NCI-H1048 (cell line): ENCODE measurements at regions not wholly inside any gene's neighbourhood (a gene's known extent, or its start where the extent isn't known, plus 50 kb on each side); places are given as distances from the start of the nearest gene placed in this dataset.
"Not testable (repeated sequence)": the region's sequence is repeated elsewhere in the genome, so short reads cannot be mapped to it uniquely, and the experiment has no call there.

Source experiments
- DNase-seq: peaks from one replicate; lab custom pipeline; 2025; lab: John Stamatoyannopoulos, UW

DNA sequence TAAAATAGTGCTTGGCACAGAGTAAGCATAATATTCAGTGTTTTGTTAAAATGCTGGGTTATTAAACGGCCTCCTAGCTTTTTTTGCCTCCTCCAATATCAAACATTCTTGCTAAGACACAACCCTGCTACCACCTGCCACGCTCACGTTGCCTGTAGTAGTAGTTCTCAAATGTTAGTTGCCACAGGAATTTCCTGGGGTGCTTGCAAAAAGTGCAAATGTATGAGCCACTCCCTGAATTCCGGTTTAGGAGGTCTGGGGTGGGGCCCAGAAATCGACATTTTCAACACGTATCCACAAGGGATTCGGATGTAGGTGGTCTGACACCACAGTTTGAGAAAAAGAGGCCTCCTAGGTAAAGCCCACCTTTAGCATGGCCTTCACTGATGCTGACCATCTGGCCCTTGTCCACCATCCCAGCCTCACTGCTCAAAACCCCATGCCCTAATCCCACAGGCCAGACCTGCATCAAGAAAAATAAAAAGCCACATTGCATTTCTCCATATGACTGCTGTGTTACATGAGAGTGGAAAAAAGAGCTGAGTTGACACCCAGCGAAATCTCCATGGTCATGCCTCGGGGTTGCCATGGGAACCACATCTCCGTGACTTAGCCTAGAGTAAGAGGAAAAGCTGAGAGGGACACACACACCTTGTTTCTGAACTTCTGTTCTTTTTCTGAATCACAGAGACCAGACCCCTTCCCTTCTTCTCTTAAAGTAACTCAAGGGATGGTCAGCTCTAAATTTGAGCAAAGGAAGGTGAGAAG is 116.4 kb upstream of the HES1 start:
- DNase-seq: no peak

DNA sequence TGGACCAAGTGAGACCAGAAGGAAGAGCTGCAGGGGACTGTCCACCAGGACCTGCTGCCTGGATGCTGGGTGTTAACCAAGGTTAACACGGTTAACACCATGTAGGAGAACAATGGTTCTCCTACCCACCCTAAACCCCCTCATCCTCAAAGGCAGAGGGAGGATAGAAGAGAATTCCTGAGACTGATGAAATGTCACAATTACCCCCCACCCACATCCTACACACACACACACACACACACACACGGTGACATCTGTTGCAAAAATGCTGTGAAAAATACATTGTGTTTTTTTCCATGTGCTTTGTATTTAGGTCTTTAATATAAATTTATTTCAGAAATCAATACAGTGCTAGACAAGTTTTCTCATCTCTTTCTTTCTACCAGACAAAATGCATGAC is 113.9 kb upstream of the HES1 start:
- no peak for DNase-seq

DNA sequence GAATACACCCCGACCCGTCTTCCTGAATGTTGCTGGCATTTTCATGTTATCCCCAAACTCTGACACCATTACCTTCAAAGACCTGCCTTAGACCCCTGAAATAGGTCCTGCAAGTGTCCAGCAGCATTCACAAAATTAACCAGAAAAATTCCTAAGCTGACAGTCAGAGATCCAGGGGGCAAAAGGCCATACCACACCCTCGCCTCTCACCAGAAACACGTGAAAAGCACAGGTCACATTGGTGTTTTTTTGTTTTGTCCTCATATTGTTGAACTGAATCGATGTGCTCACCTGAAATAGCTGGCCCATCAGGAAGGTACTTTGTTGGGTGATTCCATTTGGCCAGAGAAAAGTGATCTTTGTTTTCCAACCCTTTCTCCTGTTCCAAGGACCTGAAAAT is 113.1 kb upstream of the HES1 start:
- DNase-seq: no peak

DNA sequence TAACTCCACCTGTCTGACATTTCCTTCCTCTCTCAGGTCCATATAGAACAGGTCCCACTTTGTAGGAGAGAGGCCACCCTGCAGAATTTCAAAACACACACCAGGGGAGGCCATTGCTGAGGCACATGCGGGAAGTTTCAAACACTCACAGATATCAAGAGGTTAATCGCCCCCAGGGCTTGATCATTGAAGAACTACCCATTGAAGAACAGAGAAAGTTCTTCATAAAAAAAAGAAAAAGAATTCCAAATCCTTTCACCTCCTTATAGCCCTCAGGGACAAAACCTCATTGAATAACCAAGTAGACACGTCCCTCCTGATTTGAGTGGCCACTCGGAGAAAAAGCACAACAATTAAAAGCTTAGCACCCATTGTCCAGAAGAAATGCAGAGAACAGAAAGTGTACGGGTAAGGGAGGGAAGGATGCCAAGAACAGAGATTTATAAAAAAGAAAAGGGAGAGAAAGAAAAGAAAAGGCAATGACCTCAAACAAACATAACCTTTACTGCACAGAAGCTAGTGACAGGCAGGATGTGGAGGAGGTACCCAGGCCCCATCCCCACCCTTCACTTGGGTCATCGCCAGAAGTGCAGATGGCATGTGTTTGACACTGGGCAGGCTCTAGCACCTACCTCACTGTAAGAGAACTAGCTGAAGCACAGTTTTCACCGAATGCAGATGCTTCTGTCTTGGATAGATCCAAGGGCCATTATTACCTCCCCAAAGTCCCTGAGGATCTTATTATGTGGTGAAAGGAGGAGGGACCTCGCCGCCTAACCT is 112.3 kb upstream of the HES1 start:
- no peak for DNase-seq

DNA sequence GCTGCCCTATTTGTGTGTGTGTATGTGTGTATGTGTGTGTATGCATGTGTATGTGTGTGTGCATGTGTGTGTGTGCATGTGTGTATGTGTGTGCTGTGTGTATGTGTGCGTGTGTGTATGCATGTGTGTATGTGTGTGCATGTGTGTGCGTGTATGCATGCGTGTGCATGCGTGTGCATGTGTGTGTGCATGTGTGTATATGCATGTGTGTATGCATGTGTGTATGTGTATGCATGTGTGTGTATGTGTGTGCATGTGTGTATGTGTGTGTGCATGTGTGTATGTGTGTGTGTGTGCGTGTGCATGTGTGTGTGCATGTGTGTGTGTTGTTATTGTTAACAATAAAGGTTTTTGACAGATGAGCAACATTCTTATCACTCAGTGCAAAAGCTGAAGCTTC is 110.8 kb upstream of the HES1 start:
- no peak for DNase-seq

DNA sequence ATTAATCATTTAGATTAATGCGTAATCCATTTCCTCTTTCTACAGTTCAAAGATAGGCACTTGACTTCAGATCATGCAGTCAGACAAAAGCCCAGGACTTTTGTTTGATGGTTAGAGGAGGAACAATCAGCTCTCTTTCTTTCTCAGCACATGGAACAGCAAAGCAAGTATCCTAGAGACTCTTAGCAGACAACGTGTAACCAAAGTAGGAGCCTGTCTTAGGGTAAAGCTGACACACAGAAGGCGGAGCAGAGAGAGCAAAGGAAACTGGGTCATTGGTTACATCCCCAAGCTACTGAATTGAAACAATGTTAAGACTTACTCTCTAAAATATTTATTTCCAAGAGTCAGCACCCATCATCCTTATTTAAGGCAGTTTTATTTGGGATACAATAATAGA is 110.0 kb upstream of the HES1 start:
- no peak for DNase-seq

DNA sequence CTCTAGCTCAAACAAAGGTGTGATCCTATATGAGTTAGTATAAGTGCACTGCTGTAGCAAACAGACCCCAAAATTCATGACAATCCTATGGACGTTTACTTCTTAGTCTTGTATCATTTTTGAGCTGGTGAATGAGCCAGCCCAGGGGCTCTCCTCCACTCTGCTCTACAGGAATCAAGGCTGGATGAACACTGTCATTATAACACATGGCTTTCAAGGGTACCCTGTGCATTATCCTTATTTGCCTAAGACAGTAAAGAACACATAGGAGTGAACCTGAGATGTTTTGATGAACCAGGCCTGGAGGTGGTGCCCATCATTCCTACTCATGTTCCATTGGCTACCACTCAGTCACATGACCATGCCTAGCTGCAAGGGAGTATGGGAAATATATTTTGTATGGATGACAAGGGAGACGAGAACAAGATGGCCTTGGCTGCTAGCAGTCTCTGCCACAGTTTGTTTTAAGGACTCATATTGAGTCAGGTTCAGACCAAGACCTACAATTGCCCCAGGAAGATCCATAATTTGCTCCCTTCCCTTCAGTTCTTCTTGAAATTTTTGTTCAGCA is 107.4 kb upstream of the HES1 start:
- DNase-seq: no peak

DNA sequence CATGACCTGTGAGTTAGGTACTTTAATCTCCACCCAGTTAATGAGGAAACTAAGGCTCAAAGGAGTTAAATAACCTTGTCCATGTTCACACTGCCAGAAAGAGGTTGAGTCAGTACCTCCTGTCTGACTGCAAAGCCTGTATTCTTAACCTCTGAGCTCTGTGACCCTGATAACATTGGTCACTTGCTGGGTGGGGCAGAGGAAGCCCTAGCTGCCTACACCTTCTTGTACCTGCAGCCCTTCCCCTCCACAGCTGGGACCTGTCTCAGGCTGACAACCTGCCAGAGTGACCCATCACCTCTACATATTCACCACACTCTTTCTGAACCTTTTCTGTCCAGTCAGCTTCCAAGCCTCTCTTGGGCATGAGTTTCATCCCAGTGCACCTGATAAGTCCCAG is 106.1 kb upstream of the HES1 start:
- no peak for DNase-seq

DNA sequence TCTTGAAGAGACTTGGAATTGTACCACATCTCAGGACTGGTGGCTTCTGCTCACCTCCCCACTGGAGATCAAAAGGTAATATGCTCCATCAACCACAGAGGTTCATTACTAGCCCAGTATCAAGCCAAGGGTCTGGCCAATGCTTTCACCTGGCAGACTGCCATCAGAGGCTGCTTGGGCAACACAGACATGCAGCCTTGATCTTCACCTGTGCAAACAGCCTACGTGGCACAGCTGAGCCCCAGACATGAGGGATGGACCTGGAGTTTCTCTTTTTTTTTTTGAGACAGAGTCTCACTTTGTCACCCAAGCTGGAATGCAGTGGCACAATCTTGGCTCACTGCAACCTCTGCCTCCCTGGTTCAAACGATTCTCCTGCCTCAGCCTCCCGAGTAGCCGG is 105.6 kb upstream of the HES1 start:
- DNase-seq: no peak

DNA sequence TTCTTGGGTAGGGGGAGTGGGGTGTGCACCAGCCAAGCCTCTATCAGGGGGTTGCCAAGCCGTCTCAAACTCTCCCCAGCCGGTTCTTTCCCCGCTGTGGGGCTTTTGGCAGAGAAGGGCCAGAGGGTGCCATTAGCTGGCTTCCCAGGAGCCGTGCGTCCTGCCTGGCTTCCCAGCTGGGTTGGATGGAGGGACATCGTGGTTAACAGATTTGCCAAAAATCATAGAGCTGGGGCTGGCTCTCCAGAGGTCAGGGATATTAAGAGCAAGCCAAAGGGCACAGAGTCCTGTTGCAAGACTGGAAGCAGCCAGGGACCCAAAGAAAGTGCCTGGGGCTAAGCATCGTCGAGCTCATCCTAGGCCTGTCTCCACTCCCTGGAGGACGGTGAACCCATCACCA is 104.6 kb upstream of the HES1 start:
- DNase-seq: no peak

DNA sequence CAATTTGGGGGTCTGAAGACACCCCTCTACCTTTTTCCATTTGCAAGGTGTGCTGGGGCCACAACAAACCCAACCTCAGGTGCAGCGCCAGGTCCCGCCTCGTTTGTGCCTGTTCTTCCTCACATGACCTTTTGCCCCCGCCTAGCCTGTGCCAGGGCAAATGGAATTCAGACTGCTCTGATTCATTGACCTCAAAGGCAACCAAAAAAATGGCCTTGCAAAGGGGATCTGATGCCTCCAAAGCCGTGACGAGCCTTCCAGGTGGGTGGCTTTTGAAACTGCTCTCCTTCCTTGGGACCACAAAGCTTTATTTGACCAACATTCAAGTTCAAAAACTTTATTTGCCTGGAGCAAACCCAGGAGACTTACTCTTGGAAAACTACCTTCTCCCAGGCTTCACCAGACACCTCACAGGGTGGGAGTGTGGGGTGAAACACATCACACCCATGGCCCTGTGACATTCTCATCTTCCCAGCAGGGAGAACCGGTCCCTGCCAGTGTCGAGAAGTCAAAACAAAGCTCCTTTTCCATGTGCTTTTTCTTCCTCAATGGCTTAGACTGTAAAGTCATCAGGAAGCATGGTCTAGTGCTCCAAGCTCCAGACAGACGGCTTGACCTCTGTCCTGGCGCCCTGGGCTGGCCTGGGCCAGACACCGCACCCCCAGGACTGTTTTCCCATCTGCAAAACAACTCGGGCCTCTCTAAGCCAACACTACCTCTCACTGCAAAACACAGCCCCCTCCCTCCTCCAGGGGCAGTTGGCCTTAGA is 103.9 kb upstream of the HES1 start:
- no peak for DNase-seq

DNA sequence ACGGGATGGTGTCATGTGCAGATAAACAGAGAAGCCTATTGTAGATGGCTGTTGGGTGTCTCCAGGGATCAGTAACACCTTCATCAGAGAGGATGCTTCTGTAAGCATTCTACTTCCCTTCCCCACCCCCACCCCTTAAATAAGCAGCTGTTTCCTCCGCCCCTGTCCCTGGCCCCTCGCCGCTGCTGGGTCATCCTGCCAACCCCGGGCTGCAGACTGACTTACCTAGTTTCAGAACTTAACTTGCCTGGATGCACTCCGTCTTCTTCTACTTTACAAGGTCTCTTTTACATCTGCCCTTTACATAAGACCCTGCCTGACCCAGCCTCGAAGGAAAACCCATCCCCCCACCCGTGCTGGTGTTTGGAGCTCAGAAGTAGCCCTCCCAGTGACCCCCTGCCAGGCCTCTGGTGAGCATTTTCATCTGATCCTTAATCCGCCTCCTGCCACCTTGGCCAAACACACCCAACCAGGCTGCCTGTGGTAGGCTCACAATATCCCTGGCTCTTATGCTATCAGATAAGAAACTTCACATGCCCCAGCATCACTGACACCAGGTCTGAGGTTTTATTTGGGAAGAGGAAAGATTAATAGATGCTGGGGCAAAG is 103.0 kb upstream of the HES1 start:
- DNase-seq: no peak

DNA sequence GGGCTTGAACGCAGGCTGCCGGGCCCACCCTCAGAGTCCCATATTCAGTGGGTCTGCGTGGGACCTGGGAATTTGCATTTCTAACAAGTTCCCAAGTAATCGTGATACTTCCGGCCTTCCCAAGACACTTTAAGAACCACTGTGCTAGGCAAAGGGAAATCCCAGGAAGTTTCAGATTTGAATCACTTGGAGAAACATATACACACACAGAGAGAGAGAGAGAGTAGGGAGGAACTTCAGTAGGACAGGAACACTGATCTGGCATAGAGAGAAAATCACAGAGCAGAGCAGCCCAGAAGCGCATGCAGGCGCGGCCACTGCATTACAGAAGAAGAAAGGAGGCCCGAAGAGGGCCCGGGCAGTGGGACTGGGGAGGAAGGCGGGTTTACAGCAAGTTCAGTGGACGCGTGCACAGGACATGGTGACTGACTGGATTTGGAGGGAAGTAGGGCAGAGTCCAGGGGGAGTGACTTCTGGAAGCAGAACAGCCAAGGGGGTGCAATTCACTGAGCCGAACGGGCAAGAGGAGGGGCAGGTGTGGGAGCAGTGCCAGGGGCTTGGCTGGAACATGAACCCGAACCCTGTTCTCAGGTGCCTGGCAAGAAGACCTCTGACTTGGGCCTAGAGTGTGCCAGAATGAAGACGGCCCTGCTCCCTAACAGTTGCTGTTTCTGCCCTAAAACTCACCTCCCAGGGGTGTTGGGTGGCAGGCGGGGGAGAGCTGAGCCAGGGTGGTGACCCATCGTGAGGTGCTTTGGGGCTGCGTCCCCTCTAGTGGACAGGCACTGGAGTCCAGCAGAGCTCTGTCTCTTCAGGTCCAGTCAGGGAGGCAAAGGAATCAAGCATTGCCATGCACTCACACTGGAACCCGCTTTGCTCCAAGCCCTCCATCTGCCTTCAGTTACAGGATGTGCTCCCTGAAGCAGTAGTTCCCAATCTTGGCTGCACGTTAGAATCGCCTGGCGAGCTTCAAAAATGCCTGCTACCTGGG is 101.3 kb upstream of the HES1 start:
- no peak for DNase-seq

DNA sequence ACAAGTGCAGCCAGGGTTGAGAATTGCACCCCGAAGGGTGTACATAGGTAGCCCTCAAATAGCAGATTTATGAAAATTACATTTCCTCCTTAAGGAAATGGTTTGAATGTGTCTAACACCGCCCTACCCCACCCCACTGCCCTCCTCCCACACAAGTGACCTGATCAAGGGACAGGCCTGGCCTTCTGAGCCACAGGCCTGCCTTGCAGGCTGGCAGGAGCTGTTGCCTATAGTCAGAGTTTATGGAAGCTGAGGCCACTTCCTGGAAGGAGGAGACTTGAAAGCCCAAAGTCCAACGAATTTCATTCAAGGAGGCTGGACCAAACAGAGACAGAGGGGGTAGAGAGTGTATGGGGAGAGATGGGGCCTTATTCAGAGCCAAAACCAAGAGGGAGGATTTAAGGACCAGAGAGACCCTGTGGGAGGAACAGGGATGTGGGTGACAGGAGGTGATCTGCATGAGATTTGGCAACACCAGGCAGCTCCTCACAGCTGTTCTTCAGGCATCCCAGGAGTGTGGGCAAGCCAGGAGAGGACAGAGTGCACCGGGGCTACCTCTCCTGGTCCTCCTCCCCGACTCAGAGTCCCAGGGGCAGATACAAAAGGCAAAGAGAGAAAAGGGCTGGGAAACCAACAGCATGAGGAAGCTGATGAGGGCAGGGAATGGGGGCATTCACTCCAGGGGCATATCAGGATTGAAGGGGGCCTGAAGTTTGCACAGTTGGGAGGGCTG is 100.4 kb upstream of the HES1 start:
- no peak for DNase-seq

DNA sequence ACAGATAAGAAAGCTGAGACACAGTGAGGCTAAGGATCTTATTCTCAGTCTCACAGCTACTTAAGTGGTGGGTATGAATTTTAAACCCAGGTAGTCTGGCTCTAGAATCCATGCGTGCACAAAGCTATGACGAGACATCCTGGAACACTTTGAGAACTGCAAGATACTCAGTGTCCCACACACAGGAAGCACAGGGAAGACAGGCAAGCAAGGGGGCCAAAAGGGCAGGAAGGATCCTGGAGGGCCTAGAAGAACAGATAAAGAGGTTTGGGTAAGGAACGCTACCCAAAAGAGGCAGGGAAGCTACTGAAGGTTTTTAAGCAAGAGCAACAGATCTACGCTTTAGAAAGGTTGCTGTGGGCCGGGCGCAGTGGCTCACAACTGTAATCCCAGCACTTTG is 99.1 kb upstream of the HES1 start:
- DNase-seq: no peak

DNA sequence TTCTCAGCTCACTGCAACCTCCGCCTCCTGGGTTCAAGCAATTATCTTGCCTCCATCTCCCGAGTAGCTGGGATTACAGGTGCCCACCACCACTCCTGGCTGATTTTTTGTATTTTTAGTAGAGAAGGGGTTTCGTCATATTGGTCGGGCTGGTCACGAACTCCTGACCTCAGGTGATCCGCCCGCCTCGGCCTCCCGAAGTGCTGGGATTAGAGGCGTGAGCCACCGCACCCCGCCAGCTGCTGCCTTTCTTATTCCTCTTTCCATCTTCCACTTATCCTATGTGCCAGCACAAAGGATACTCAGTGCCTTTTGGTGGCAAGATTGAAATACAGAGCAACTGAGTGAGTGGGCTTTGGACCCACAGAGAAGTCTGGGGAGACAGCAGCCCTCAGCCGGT is 97.6 kb upstream of the HES1 start:
- DNase-seq: not testable (repeated sequence)

DNA sequence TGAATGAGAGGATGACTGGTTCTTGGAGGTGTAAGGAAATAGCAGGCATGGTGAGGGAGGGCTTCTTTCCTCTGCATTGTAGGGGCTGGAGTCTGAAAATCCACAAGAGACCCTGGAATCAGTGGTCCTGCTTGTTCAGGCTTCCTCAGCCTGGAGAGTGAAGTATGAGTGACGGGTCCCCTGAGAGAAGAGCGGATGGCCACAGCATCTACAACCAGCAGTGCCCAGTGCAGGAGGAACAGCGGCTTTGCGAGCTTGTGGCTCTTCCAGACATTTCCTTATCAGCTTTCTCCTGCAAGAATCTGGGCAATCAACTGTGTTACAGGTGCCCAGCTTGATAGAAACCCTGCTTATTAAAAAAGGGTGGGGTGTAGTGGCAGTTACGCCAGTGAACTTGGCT is 97.0 kb upstream of the HES1 start:
- DNase-seq: no peak

DNA sequence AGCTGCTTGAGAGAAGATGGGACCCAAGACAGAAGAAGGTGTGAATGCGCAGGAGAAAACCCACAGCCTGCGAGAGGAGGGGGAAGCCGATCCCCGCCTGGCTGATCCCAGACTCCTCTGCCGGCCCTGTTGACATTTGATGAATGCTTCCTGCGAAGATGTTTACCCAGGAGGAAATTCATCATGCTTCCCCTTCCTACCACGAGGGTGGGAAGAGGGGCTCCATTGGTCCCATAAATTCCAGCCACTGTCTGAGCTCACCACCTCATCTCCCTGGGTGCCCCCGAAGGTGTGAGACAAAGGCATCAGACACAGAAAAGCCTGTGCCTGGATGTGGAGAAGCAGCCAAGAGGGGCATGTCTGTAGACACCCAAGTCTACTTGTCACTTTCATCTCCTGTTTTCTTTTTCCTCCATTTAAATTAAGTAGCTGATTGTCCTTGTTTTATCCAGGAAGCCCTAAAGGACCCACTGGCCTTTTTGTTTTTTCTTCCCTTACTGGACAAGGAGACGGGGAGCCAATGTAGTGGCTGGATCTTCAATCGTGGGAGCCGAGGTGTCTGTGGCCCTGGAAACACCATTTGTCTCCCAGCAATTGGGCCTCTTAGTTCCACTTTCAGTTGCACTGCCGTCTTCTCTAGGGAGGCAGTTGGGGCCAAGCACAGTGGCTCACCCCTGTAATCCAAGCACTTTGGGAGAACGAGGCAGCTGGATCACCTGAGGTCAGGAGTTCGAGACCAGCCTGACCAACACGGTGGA is 95.3 kb upstream of the HES1 start:
- no peak for DNase-seq

DNA sequence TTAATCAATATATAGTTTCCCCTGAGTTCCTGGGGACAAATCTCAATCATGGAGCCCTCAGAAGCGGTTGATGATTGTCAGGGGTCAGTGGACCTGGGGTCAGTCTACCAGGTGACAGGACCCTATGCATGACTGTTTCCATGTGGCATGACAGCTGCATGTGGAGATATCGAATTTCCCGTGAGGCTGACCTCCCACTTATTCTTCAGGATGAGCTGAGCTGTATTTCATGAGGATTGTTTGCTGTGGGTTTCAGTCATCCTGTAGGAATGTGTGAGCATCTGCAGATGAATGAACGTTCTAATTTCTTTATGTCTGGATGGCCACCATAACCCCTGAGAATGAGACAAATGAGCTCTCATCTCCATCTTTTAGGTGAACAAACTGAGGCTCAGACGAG is 93.0 kb upstream of the HES1 start:
- no peak for DNase-seq

DNA sequence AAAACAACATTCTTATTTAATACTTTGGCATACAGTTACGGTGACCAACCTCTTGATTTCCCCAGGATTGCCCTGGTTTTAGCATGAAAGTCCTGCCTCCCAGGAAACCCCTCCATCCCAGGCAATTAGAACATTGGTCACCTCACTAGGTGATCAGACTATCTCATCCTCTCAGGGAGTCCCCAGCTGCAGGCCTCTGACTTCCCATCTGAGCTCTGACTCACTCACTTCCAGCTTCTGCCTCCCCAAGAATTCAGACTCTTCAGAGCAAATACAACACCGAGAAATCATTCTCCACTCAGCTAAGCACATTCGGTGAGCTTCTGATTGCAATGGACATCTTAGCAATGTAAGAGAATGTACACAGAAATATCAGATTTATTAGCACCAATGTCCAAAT is 92.4 kb upstream of the HES1 start:
- no peak for DNase-seq
